ENCODE measurements at regions not wholly inside any gene's neighbourhood (a gene's known extent, or its start where the extent isn't known, plus 50 kb on each side); places are given as distances from the start of the nearest gene placed in this dataset.

DNA sequence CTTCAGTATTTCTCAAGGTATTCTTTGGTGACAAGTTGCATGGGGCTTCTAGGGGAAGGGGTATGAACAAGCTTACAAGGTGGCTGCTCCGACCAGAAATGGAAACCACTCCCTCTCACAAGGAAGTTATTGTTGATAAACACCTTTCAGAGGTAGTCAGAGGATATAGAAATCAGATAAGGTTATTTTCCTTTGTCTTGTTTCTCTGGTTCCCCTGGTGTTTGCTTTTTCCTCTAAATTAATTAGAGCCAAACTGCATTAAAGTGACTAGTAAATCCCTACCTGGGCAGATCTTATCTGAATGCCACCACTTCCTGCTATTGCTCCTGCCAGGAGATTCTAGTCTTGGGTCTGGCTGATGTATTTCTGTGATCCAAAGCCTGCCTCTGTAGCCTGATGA is 725.4 kb downstream of the INHBA start (continued):
- TF ChIP-seq, protein P1, sequence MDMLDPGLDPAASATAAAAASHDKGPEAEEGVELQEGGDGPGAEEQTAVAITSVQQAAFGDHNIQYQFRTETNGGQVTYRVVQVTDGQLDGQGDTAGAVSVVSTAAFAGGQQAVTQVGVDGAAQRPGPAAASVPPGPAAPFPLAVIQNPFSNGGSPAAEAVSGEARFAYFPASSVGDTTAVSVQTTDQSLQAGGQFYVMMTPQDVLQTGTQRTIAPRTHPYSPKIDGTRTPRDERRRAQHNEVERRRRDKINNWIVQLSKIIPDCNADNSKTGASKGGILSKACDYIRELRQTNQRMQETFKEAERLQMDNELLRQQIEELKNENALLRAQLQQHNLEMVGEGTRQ (IDR thresholded peaks at IDR 0.05; ENCODE audit: low read length): no peak
- no peak for TF ChIP-seq RFX5 (IDR thresholded peaks at IDR 0.05; ENCODE audit: borderline replicate concordance, low read depth, low read length)
- no peak for TF ChIP-seq SUZ12 (IDR thresholded peaks at IDR 0.05; ENCODE audit: low read length)
- TF ChIP-seq BACH1 (IDR thresholded peaks at IDR 0.05; ENCODE audit: low read length): no peak
- TF ChIP-seq JUND (IDR thresholded peaks at IDR 0.05; ENCODE audit: low read length): no peak
